GM21367 (cell line): ENCODE measurements at regions not wholly inside any gene's neighbourhood (a gene's known extent, or its start where the extent isn't known, plus 50 kb on each side); places are given as distances from the start of the nearest gene placed in this dataset.

Experiments used
- ATAC-seq: cut with Tn5 transposase; IDR thresholded peaks from one replicate; pipeline ENCODE4 v1.9.1; 2021; ENCODE audit not compliant: unreplicated experiment

GRCh38 chr18:44195394-44196140 is 485.1 kb upstream of the SETBP1 start:
- ATAC-seq: no peak

DNA sequence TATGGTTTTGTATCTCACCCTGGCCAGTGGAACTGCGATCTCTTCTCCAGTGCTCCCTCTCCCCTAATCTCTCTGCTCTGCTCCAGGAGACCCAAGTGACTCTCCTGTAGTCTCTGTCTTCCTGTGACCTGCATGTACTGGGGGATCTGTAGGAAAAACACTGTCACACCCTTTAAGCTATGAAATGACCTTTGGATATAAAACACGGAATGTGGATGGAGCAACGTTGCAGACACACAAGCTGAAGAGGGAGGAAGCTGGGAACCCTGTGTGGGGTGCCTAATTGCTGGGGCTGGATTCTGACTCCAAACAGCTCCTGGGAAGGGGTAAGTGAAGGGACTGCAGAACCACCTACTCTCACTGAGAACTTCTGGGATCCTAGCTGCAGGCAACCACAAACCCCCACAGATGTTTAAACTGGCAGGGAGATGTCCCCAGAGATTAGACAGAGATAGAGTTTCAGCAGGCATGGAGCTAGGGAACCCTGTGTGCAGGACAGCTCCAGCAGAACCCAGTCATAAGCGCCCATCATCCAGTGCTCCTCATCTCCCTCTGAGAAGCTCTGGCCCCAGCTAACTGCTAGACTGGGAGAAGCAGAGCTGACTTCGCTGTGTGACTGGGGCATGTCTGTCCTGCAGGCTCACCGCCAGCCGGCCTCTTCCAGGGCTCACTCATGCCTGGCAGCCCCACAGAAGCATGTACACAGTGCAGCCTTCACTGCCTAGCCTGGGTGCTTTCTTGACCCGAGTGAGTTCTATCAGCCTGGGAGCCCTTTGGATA is 482.7 kb upstream of the SETBP1 start:
- ATAC-seq: no peak

DNA sequence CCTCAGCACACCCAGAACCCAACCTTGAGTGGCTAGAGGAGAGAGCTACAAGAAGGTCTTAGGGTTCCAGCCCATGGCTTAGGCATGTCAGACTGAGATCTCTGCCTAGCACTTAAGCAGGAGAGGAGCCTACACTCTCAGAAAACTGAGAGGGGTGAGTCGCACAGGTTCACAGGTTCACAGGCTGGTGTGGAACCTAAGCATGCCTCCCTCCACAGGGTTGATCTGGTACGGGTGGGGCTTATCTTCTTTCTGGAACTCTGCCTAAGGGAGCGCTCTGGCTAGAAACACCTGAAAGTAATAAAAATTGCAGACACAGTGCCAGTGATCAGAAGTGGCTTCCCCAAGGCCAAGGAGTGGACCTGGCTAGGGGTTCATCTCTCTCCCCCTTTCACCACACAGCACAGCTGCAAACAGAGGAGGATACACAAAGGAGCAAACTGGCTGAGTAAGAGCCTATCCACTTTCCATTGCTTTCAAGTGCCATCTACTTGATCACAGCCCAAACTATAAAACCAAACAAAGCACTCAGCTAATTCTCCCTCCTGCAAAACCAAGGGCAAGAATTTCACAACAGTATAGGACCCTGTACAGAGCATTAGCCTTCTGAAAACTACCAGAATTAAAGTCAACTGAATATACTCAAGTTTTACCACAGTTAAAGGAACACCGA is 481.9 kb upstream of the SETBP1 start:
- ATAC-seq: no peak

DNA sequence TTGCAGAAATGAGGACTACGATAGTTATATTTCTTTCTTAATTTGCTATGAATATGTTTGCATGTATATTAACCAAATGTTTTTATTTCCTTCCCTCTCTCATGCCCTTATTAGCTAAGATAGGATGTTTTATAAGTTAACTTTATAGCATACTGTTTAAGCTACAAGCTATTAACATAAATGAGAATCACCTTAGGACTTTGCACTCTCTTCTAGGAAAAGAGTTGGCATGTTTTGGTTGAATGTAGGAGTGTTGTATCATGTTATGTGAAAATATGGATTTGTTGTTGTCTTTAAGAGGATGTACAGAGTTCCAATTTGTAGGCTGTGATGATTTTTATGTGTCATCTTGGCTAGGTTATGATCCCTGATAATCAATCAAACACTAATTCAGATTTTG is 467.4 kb upstream of the SETBP1 start:
- no peak for ATAC-seq

DNA sequence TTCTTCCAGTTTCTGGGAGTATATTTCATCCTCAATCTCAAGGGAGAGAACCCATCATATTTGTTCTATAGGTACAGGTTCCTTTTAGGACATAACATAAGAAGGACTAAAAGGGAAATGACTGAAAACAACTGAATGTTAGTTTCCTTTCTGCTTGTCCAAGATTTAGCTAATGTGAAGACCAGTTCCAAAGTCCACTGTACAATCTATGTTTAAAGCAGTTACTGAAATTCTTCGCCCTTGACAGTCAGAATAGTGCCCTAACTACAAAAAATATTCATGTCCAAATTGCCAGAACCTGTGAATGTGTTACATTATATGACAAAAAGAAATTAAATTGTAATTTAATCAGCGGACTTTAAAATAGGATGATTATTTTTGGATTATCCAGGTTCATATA is 466.3 kb upstream of the SETBP1 start:
- no peak for ATAC-seq

DNA sequence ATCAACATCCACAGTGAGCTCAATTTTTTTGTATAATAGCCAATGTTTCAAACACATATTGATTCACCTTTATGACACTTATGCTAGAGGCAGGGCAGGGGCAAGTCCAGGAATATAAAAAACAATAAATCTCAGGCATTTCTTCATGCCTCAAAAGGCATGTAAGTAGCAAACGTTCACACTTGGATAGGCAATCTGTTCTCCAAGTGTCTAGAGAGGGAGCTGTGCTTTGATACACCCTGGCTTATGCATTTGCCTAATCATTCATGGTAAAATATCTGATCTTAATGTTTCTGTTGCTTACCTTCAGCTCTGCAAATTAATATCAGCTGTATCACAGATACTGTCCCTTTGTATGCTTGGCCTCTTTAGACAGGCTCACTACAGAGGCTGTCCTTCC is 464.5 kb upstream of the SETBP1 start:
- no peak for ATAC-seq

- ATAC-seq: no peak
These were observed 453.2 kb upstream of the SETBP1 start for GRCh38 chr18:44227501-44227900.

DNA sequence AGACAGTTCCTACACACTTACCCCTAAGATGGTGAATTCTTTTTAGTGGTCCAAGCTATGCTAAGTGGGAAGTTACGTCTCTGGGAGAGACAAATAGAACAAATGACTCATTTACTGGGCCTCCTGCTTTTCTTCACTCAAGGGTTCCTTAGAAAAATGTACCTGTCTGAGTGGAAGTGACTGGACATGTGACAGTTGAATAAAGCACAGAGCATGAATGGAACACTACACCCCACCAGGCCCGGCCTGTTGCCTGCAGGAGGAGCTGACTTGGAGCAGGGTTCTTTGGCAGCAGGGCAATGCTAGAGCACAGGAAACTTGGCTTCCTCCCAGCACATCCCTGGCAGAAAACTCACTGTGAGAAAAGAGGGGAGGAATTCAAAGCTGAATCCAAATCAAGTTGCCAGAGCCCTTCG is 451.0 kb upstream of the SETBP1 start:
- no peak for ATAC-seq

GRCh38 chr18:44231936-44232335 is 448.8 kb upstream of the SETBP1 start:
- no peak for ATAC-seq

- no peak for ATAC-seq
These were observed 448.2 kb upstream of the SETBP1 start for GRCh38 chr18:44232500-44232899.

GRCh38 chr18:44238454-44238853 is 442.2 kb upstream of the SETBP1 start:
- no peak for ATAC-seq

- no peak for ATAC-seq
These were observed 441.8 kb upstream of the SETBP1 start for GRCh38 chr18:44238911-44239310.

DNA sequence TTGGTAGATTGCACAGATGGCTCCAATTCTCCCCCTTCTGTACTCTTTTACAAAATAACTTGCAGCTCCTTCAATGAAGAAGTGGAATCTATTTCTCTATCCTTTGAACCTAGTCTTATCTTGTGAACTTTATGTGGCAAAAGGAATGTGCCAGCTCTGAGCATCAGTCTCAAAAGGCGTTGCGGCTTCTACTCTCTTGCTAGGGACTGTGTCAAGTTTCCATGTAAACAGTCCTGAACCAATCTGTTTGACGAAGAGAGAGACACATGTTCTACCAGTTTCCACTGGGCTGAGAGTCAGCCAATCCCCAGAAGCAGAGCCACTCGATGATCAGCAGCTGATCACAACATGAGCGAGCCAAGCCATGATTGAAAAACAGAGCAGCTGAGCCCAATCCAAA is 439.7 kb upstream of the SETBP1 start:
- no peak for ATAC-seq

DNA sequence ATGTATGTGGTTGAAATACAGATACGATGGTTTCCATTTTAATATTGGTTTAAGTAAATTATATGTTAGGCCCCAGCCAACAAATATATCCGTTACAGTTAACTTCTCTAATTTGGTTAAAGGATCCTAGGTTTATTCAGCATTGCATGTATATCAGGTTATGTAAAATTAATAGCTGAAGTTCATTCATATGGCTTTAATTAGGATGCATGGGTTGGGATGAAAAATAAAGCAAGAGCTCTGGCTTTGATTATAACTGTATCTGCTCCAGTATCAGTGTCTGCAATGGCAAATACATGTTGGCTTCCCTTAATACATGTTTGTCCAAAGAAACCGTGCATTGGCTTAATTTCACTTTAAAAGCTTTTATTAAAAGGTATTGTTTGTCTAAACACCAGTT is 435.7 kb upstream of the SETBP1 start:
- no peak for ATAC-seq

GRCh38 chr18:44246001-44246400 is 434.7 kb upstream of the SETBP1 start:
- ATAC-seq: no peak

GRCh38 chr18:44258086-44258485 is 422.6 kb upstream of the SETBP1 start:
- ATAC-seq: no peak

- no peak for ATAC-seq
These were observed 422.1 kb upstream of the SETBP1 start for GRCh38 chr18:44258576-44258975.

DNA sequence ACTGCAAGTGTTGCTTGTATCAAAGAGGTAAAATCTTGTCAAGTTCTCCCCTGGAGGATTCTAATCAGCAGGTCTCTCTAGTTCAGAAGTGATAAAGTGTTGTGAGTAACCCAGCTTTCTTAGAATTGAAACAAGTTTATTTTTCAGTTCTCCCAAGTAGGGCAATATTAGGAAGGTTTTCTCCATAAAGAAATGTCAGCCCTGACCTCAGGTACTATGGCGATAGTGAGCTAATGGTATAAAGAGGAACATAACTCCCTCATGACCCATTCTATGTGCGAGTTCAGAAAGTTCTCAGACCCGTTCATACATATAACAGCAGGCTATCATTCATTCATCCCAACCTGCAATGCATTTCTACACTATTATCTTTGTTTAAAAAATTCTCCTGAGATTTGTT is 421.1 kb upstream of the SETBP1 start:
- ATAC-seq: no peak

- ATAC-seq: no peak
These were observed 415.3 kb upstream of the SETBP1 start for GRCh38 chr18:44265437-44265836.

DNA sequence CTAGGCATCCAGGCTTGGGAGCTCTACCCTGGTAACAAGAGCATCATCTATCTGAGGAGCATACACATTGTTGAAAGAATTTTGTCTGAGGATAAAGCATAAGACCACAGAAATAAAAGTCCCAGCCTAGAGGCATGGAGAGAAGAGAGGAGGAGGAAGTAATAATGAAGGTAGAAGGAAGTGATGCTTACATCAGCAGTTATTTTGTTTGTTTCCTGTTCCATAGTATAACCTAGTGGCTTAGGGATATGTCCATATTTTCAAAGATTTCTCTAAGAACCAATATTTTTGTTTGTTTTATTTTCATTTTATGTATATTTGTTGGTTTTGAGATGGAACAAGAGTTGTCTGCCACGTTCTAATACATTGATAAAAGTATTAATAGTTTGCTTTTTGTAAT is 407.4 kb upstream of the SETBP1 start:
- no peak for ATAC-seq

GRCh38 chr18:44280479-44280878 is 400.2 kb upstream of the SETBP1 start:
- no peak for ATAC-seq

DNA sequence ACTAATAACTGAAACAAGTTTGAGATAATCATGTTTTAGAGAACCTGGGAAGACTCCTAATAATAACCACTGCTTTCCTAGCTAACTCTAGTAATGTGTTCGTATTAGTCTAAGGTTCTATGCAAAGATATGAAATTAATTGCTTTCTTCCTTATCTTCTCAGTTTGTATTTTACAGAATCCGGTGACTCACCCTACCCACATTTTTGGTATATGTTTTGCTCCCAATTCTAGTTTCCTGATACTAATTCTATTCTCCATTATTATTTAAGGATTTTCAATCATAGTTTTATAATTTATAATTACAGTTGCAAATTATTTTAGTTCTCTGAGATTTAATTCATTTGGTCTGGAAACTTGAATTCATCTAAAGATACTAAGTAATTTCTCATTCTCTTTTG is 394.6 kb upstream of the SETBP1 start:
- ATAC-seq: no peak
